Right renal pelvis (tissue), 4 donors: ENCODE measurements at regions not wholly inside any gene's neighbourhood (a gene's known extent, or its start where the extent isn't known, plus 50 kb on each side); places are given as distances from the start of the nearest gene placed in this dataset.

ENCODE experiments used
- DNase-seq, 4 donors: peaks; one replicate each; pipeline ENCODE4 v3.0.0-alpha.2; 2013; ENCODE audit warnings: low read depth in 4 of 4, low spot score in 3 of 4, missing footprints in 1 of 4

DNA sequence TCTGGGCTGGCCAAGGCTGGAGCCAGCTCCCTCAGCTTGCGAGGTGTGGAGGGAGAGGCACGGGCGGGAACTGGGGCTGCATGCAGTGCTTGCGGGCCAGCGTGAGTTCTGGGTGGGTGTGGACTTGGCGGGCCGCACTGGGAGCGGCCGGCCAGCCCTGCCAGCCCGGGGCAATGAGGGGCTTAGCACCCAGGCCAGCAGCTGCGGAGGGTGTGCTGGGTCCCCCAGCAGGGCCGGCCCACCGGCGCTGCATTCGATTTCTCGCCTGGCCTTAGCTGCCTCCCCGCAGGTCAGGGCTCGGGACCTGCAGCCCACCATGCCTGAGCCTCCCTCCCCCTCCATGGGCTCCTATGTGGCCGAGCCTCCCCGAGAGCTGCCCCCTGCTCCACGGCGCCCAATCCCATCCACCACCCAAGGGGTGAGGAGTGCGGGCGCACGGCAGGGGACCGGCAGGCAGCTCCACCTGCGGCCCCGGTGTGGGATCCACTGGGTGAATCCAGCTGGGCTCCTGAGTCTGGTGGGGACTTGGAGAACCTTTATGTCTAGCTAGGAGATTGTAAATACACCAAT lies 302.6 kb upstream of the ADAMTS16 start:
- no peak for DNase-seq

DNA sequence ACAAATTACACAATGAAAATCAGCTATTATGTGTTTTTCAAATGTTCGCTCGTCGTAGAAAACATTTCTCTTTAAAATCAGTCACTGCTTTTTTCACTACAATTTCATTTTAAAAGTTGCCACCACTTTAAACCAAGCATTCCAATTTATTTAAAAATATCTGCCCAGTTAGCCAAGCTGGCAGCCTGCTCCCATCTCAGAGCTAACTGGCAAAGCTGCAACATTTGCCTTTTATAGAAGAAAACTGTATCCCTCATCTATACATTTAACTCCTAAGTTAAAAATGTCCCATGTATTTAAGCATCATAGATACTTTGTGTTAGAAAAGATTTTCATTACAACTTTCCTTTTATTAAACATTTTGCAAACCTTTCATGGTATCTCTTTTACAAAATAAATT lies 294.9 kb upstream of the ADAMTS16 start:
- DNase-seq: no peak

DNA sequence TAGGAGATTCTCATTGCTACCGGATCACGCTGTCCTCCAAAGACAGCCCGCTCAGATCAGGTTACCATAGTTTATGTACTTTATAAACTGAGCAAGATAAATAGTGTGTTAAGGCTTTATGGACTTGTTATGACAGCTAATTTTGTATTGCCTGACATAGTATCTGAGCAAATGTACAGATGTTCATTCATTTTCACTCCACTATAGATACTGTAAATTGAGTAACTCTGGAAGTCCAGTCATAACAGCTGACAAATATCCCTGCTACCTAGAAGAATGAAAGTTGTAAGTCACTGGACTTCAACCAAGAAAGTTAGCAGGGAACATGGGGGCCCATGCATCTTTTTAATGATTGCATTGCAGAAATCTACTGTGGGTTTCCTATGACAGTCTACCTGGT lies 292.4 kb upstream of the ADAMTS16 start:
- DNase-seq: no peak

DNA sequence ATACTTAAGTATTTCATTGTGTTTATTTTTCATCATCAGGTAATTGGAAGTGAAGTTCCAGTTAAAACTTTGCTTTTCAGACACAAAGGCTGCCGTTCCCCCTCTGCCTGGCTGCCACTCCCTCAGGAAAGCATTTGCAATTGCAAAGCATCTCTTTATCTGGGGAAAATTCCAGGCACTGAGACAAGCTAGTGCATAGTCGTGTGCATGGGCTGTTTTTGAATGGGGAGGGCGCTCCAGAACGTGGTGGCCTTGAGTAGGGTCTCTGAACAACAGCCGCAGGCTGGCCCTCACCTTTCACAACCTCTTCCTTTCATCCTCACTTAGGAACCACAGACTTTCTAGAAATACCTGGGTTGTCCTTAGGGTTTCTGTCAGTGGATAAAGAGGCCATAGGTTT lies 285.1 kb upstream of the ADAMTS16 start:
- DNase-seq: no peak

DNA sequence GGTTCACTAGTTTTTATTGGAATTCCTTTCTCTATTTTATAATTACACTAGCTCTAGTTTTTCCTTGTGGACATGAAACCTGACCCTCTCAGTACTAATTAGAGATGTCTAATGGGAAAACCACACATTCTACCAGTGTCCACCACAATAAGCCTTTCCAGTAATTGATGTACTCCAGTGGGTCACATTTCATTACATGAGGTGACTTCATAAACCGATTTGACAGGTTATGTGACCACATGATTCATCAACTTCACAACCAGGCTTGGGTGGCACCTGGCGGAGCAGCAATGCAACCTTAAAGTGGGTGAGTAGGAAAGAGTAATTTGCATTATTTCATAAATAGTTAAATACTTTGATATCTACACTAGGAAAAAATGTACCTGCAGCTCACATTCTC lies 284.2 kb upstream of the ADAMTS16 start:
- DNase-seq: no peak

DNA sequence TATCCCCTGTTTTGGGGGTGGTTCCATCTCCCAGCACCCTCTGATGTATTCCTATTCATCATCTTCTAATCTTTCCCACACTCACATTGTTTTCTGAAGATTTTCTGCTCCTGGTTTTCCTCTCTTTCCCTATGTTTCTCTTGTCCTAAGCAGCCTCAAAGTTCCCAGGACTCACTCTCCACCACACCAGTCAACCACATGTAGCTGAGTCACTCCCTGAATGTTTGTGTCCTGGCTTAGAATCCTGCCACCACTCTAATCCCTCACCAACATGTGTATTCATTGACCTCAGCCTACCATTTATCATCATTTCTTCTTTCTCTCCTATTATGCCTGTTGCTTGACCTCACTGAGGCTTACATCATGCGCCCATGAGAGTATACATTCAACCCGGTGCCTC lies 282.4 kb upstream of the ADAMTS16 start:
- DNase-seq: no peak

DNA sequence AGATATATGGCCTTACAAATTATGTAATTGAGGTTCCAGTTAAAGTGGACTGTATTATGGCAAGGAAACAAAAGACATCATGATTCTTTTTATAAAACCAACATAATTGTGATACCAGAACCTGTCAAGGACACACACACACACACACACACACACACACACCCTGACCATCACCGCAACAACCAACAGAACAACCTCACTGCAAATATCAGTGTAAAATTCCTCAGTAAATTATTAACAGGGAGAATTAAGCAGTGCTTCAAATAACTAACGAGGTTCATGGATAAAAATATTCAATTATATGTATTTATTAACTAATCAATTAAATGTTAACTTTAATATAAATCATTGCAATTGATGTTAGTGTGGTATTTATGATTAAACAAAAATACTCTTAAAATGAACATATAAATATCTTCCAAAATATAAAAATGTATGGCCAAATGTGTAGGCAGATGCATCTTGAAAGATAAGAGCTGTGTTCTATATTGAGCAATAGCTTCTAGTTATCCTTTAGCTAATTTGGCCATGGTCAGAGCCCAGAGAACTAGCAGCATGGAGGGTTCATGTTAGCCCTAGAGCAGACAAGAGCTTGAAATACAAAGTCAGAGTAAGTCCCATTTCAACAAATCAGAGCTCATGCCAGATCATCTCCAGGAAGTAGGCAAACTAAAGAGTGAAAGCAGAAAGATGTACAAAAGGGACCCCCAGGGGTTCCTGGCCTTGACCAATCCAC lies 280.5 kb upstream of the ADAMTS16 start:
- no peak for DNase-seq

DNA sequence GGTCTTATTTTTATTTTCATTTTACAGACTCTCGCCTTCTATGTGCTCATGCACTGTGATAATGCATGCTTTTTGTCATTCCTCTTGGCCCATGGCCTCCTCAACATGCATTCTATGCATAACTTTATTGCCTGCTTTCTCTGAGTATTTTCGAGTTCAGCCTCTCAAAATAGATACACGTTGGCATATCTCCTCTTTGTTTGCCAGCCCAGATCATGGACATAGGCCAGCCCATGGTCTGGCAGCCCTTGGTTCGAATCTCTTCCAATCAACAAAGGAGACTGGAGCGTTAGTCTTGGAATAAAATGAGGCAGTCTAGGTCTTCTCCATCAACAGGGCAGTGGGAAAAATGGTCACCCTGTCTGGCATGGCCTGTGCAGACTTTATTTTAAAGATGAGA lies 279.5 kb upstream of the ADAMTS16 start:
- no peak for DNase-seq

DNA sequence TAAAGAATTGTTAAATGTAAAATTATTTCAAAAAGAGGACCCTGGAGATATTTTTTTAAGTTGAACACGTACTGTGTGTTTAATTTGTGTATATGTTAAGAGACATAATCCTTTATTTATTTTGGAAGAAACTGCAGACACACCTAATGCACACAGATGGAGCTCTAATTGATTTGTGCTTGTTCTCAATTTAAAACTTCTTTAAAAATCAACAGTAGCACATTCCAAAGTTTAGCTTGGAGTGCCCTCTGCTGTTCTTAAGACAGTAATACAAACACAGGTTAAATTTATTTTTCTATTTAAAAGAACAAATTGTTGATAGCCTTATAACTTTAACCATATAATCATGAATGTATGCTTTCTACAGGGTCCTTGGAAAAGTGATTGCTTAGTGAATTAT lies 277.6 kb upstream of the ADAMTS16 start:
- no peak for DNase-seq

DNA sequence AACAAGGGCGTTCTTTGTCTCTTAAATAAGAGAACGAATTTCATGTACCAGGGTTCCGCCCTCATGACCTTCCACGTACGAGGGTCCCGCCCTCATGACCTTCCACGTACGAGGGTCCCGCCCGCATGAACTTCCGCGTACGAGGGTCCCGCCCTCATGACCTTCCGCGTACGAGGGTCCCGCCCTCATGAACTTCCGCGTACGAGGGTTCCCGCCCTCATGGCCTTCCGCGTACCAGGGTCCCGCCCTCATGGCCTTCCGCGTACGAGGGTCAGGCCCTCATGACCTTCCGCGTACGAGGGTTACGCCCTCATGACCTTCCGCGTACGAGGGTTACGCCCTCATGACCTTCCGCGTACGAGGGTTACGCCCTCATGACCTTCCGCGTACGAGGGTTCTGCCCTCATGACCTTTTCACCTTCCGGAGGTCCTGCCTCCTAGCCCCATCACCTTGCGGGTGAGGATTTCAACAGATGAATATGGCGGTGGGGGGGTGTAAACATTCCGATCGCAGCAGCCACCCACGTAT lies 273.9 kb upstream of the ADAMTS16 start:
- DNase-seq: no peak

DNA sequence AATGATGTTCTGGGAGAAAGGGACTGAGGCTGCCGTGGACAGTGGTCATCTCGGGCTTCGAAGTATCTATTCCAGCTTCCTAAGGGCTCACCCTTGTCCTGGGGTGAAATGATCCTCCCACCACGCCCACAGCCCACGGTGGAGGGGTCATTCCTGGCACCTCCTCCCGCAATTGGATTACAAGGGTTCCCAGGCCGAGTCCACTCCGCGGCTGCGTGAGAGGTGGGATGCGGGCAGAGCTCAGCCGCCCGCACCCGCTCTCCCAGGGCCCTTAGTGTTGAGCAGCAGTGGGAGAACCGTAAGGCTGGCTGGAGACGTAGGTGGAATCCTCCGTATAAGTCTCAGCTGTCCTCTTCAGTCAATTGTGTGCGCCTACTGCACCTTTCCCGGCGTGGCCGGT lies 273.3 kb upstream of the ADAMTS16 start:
- no peak for DNase-seq

DNA sequence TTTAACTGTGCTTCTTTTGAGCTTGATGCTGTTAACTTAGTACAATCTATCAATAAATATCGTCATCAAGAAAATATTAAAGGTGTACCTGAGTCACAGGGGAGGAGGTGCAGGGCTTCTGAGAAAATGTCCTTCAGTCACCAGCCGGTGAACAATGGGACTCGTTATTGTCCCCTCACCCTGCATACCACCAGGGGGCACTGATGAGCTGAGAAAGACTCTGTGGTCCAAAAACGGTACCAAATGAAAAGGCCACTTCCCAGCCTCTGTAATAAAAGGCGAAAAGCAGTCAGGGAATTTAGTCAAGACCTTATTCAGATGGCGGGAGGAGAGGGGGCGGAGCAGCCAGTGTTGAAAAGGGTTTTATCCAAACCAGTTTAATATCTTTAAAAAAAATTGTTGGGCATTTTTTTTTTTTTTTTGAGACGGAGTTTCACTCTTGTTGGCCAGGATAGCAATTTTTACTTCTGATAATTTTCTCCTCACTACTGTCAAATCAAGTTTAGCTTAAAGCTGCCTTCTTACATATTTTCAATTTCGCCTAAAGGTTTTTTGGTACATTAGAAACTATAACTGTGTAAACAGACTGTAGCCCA lies 271.9 kb upstream of the ADAMTS16 start:
- peak in 3 of 4 donors; percentile 29 to 45 (median 40) for DNase-seq

DNA sequence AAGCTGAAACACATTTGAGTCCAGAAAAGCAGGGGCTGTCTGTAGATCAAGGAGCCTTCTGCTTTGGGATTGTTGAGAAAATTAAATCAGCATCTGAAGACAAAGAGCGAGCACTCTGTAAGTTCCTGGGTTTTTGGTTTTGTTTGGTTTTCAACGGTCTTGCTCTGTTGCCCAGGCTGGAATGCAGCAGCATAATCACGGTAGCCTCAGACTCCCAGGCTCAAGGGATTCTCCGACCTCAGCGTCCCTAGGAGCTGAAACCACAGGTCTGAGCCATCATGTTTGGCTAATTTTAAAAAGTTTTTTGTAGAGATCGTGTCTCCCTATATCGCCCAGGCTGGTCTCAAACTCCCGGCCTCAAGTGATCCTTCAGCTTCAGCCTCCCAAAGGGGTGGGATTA lies 266.5 kb upstream of the ADAMTS16 start:
- no peak for DNase-seq

DNA sequence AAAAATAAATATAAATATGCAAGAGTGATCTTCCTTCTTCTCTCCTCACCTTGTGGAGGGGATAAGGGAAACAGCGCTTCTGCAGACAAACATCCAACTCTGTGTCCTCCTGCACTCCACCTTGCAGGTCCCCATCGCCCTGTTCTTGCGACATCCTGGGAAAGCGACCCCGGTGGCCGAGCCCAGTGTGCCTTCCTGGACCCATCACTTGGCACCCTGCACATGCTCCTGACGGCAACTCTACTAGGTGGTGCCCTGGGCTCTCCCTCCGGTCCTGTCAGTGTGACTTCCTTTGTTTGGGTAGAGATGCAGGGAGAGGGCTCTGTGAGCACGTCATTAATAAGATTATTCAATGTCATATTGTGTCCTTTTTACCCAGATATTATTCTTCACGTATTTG lies 266.0 kb upstream of the ADAMTS16 start:
- DNase-seq: no peak

DNA sequence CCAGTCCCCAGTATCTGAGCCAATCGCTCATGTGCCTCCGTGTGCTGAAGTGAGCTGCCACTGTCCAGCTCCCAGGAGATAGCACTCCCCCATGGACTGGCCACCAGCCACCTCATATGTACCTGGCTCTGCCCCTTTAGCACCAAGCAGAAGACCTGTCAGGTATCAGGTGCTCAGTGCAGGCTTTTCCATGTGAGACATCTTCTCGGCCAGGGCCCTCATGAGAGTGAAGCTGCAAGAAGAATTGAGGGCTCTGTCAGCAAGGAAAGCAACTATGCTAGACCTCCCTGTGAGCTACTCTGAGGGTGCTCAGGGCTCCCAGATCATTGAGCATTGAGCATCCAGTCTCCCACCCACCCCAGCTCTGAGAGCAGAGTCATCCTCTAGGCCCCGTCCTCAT lies 264.2 kb upstream of the ADAMTS16 start:
- DNase-seq: no peak

DNA sequence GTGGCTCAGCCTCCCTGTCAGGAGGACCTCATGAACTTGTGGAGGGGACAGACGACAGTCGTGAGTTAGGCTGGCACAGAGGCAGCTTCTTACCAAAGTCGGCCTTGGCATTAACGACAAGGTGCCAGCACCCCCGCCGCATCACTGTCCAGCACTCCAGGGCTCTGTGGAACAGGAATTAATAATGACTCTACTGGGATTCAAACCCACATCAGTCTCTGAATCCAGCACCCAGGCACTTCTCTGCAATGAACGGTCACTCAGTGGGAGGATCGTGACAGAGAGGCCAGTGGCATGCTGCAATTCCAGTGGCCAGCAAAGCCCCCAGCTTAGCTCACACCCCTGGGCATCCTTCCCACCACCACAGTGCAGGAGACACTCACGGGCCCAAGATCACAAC lies 263.3 kb upstream of the ADAMTS16 start:
- DNase-seq: no peak

DNA sequence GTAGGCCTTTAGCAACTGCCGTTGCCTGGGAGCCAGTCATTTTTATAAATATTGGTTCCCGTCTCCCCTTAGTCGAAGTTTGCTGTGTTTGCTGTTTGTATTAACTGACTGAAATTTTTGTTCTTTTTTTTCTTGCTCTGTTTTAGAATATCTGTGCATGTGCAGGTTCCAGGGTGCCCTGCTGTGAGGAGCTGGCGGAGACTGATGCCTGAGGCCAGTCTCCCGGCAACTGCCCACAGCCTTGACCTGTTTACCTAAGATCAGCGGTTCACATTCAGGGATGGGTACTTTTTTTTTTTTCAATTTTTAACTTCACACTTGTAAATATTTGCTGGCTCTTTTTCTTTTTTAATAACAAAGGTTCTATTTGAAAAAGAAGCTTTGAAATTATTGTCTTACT lies 262.6 kb upstream of the ADAMTS16 start:
- DNase-seq: no peak

DNA sequence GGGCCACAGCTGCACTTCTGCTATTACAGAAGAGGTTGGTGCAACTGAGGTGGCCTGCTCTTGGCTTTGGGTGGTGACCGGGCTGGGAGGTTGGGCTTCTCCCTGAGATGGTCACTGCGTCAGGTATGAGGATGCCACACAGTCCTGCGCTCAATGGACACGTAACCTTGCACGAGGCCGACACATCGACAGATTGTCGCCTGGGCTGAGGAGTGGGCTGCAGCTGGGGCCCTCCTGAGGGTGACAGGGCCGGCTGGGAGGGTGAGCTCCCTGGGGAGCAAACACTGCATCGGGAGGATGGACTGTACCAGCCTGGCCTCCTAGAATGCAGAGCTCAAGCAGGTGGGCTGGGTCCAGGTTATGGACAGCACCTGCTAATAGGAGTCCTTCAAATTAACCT lies 261.1 kb upstream of the ADAMTS16 start:
- no peak for DNase-seq

DNA sequence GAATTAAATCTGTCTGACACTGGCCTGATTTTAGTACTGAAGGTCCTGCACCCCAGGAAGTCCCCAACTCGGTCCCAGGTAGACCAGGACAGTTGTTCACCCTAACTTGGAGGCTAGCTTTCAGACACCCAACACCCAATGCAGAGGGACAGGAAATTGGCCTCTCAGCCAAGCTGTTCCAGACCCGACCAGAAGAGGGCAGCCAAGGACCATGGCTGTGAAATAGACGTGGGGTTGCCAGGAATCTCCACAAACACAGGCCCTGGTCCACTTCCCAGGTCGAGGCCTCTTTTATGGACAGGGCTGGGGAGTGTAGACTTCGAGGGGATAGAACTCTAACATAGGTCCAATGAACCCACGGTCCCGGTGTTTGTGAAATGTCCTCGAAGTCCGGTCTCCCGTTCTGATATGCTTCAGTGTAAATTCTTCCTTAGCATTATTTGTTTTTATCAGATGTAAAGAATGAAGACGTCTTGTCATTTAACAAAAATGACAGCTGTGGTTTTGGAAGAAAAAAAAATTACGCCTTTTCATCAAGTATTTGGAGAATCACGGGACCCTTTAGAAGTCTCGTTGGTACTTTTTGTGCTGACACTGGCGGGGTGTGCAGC lies 260.3 kb upstream of the ADAMTS16 start:
- peak; percentile 68 to 72 (median 71) for DNase-seq

DNA sequence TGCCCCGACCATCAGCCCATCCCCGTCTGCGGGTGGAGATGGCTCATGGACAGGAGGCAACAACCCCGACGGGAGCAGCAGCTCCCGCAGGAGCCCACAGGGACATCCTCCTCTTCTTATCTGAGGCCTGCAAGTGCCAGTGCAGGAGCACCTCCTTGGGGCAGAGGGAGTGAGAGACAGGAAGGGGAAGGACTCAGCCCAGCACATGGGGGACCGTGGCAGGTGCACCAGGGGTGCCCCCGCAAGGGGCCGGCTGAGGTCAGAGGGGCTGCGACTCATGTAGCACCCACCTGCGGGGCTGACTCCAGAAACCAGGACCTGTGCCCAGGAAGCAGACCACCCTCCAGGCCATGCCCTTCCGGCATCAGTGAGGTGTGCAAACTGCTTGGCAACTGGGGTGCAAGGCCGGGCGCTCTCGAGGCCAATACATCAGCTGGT lies 259.8 kb upstream of the ADAMTS16 start:
- DNase-seq: no peak

DNA sequence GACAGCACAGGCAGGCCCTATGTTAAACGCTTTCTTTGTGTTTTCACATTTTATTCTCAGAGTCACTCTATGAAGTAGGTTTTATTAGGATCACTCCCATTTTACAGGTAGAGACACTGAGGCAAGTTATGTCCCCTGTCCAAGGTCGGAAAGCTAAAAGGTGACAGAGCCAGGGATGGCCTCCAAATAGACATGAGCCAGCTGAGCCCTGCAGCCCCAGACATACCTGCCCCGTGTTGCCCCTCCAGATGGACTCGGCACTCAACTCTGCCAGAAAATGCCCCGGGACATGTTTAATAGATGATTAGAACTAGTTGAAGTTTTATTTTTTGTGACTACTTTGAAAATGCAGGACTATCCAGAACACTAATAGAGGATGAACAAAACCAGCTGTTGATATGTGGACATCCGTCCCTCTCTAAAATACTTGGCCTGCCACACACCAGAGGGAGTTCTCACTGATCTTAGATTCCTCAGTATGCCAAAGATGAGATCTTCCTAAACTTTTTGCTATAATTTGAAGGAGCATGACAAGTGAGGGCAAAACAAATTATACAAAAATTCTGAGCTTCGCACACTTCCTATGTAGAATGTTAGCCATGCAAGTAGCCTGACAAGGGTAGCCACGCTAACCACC lies 258.6 kb upstream of the ADAMTS16 start:
- no peak for DNase-seq
